ENCODE measurements at regions not wholly inside any gene's neighbourhood (a gene's known extent, or its start where the extent isn't known, plus 50 kb on each side); places are given as distances from the start of the nearest gene placed in this dataset.

GRCh38 chr2:22500555-22500935 is 884.4 kb upstream of the KLHL29 start:
- no peak for ATAC-seq (ENCODE audit: insufficient read depth, low read depth)
- TF ChIP-seq CTCF (IDR thresholded peaks at IDR 0.05; ENCODE audit: borderline replicate concordance, extremely low read depth, low read length, poor library complexity, severe bottlenecking), result no peak
- TF ChIP-seq EZH2 (IDR thresholded peaks at IDR 0.05; ENCODE audit: borderline replicate concordance, low read depth, low read length, severe bottlenecking), result no peak
- no peaks in the 10 kb centered on the region for H3K36me3 ChIP-seq (ENCODE audit: insufficient read depth, low read length)

GRCh38 chr2:22501851-22502250 is 883.1 kb upstream of the KLHL29 start:
- no peak for TF ChIP-seq EZH2 (IDR thresholded peaks at IDR 0.05; ENCODE audit: borderline replicate concordance, low read depth, low read length, severe bottlenecking)
- TF ChIP-seq CTCF (IDR thresholded peaks at IDR 0.05; ENCODE audit: borderline replicate concordance, extremely low read depth, low read length, poor library complexity, severe bottlenecking), result no peak
- no peaks in the 10 kb centered on the region for H3K36me3 ChIP-seq (ENCODE audit: insufficient read depth, low read length)

More at GRCh38 chr2:22500555-22500935, 884.4 kb upstream of the KLHL29 start:
- Histone ChIP-seq H3K4me1 (ENCODE audit: insufficient read depth, low read length) (no peaks in the 10 kb centered on the region), H2AFZ (ENCODE audit: low read depth, low read length) (no peak overlapping the region), H4K20me1 (ENCODE audit: insufficient read depth, low read length) (no peaks in the 10 kb centered on the region), H3K4me3 (ENCODE audit: low read depth in 1 of 2, low read length in 2 of 2) (no peak overlapping the region), H3K79me2 (ENCODE audit: insufficient read depth, low read length) (no peaks in the 10 kb centered on the region), H3K9ac (ENCODE audit: low read depth, low read length) (no peak overlapping the region), H3K27ac (ENCODE audit: low read length) (no peak overlapping the region), H3K27me3 (ENCODE audit: insufficient read depth, low read length, poor library complexity) (no peaks in the 10 kb centered on the region), H3K4me2 (ENCODE audit: insufficient read depth, low read length) (no peak overlapping the region), H3K9me3 (ENCODE audit: insufficient read depth, low read length, severe bottlenecking) (no peaks in the 10 kb centered on the region)
- no peak for DNase-seq

GRCh38 chr2:22513563-22513962 is 871.4 kb upstream of the KLHL29 start:
- no peak overlapping the region for H3K4me3 ChIP-seq (ENCODE audit: low read depth in 1 of 2, low read length in 2 of 2)
- no peak overlapping the region for H3K4me2 ChIP-seq (ENCODE audit: insufficient read depth, low read length)
- no peaks in the 10 kb centered on the region for H4K20me1 ChIP-seq (ENCODE audit: insufficient read depth, low read length)

More at GRCh38 chr2:22501851-22502250, 883.1 kb upstream of the KLHL29 start:
- Histone ChIP-seq H3K4me2 (ENCODE audit: insufficient read depth, low read length) (no peak overlapping the region), H3K27me3 (ENCODE audit: insufficient read depth, low read length, poor library complexity) (no peaks in the 10 kb centered on the region), H2AFZ (ENCODE audit: low read depth, low read length) (no peak overlapping the region), H3K4me1 (ENCODE audit: insufficient read depth, low read length) (no peaks in the 10 kb centered on the region), H3K9ac (ENCODE audit: low read depth, low read length) (no peak overlapping the region), H3K9me3 (ENCODE audit: insufficient read depth, low read length, severe bottlenecking) (no peaks in the 10 kb centered on the region), H3K27ac (ENCODE audit: low read length) (no peak overlapping the region), H3K4me3 (ENCODE audit: low read depth in 1 of 2, low read length in 2 of 2) (no peak overlapping the region), H4K20me1 (ENCODE audit: insufficient read depth, low read length) (no peaks in the 10 kb centered on the region), H3K79me2 (ENCODE audit: insufficient read depth, low read length) (no peaks in the 10 kb centered on the region)
- no peak for ATAC-seq (ENCODE audit: insufficient read depth, low read depth)
- DNase-seq, result no peak

More at GRCh38 chr2:22513563-22513962, 871.4 kb upstream of the KLHL29 start:
- ATAC-seq (ENCODE audit: insufficient read depth, low read depth) (no peak), DNase-seq (no peak)
- H3K9me3 ChIP-seq (ENCODE audit: insufficient read depth, low read length, severe bottlenecking), result no peaks in the 10 kb centered on the region
- H3K27ac ChIP-seq (ENCODE audit: low read length), result no peak overlapping the region
- H3K36me3 ChIP-seq (ENCODE audit: insufficient read depth, low read length), result no peaks in the 10 kb centered on the region
- no peaks in the 10 kb centered on the region for H3K27me3 ChIP-seq (ENCODE audit: insufficient read depth, low read length, poor library complexity)
- no peak overlapping the region for H2AFZ ChIP-seq (ENCODE audit: low read depth, low read length)
- no peaks in the 10 kb centered on the region for H3K4me1 ChIP-seq (ENCODE audit: insufficient read depth, low read length)
- no peak overlapping the region for H3K9ac ChIP-seq (ENCODE audit: low read depth, low read length)
- TF ChIP-seq EZH2 (IDR thresholded peaks at IDR 0.05; ENCODE audit: borderline replicate concordance, low read depth, low read length, severe bottlenecking) (no peak), CTCF (IDR thresholded peaks at IDR 0.05; ENCODE audit: borderline replicate concordance, extremely low read depth, low read length, poor library complexity, severe bottlenecking) (no peak)
- no peaks in the 10 kb centered on the region for H3K79me2 ChIP-seq (ENCODE audit: insufficient read depth, low read length)

All from DND-41 (cell line).